GM12891 (cell line): ENCODE measurements at regions not wholly inside any gene's neighbourhood (a gene's known extent, or its start where the extent isn't known, plus 50 kb on each side); places are given as distances from the start of the nearest gene placed in this dataset.
A peak's percentile ranks its signal among the peaks of the same experiment; 100 is the strongest.

Experiments
- DNase-seq: peaks from one replicate; pipeline ENCODE4 v3.0.0; 2011; ENCODE audit warnings: low spot score; ENCODE audit not compliant: insufficient read length
- FAIRE-seq: peaks from 2 replicates; lab custom pipeline; 2011; peaks lifted over from hg19 to GRCh38; lab: Jason Lieb, UNC
- PAX5 ChIP-seq: IDR thresholded peaks from 2 replicates; pipeline ENCODE4 v1.6.1; 2011; ENCODE audit warnings: low read length, moderate library complexity, mild to moderate bottlenecking; ENCODE audit not compliant: insufficient read depth, severe bottlenecking
- POLR2A ChIP-seq: IDR thresholded peaks from 2 replicates; pipeline ENCODE4 v1.6.1; 2011; ENCODE audit warnings: low read depth, low read length, control low read depth
- POLR2AphosphoS5 ChIP-seq: IDR thresholded peaks from 2 replicates; pipeline ENCODE4 v1.6.1; 2011; ENCODE audit warnings: low read depth, low read length, control low read depth
- POU2F2 ChIP-seq: IDR thresholded peaks from 2 replicates; pipeline ENCODE4 v1.6.1; 2011; ENCODE audit warnings: low read depth, mild to moderate bottlenecking, control low read depth, low read length, moderate library complexity
- SPI1 ChIP-seq: IDR thresholded peaks from 2 replicates; pipeline ENCODE4 v1.6.1; 2011; ENCODE audit warnings: low read depth, low read length, control low read depth
- TAF1 ChIP-seq: IDR thresholded peaks from 2 replicates; pipeline ENCODE4 v1.6.1; 2011; ENCODE audit warnings: low read depth, low read length, control low read depth

GRCh38 chr7:112908086-112908485 lies 117.9 kb upstream of the TMEM168 start:
- DNase-seq = no peak
- TF ChIP-seq PAX5 (no peak), TAF1 (no peak), POLR2AphosphoS5 (no peak), POU2F2 (no peak), SPI1 (no peak), POLR2A (no peak)
- peak; percentile 16 for FAIRE-seq

GRCh38 chr7:112907658-112908057 lies 117.5 kb upstream of the TMEM168 start:
- DNase-seq (no peak), FAIRE-seq (no peak)
- no peak for TF ChIP-seq PAX5
- TF ChIP-seq POU2F2 = no peak
- TF ChIP-seq POLR2AphosphoS5 = no peak
- no peak for TF ChIP-seq TAF1
- TF ChIP-seq POLR2A = no peak
- TF ChIP-seq SPI1 = no peak

GRCh38 chr7:112905950-112906349 lies 115.8 kb upstream of the TMEM168 start:
- no peak for FAIRE-seq
- DNase-seq = no peak
- no peak for TF ChIP-seq PAX5
- no peak for TF ChIP-seq POLR2AphosphoS5
- no peak for TF ChIP-seq TAF1
- no peak for TF ChIP-seq POU2F2
- no peak for TF ChIP-seq SPI1
- TF ChIP-seq POLR2A = no peak

DNA sequence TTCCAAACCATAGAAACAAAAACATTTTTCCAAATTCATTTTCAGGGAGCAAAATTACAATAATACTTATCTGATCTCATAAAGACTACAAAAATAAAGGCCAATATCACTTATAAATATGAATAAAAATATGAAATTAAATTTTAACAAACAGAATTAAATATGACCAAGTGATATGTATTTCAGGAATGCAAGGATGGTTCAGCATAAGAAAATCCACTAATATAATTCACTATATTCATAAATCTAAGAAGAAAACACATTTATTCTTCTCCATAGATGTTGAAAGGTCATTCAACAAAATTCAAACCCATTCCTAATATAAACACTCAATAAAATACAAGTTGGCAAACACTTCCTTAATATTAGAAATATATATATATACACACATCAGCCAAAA lies 115.2 kb upstream of the TMEM168 start:
- no peak for FAIRE-seq
- TF ChIP-seq PAX5 (no peak), POU2F2 (no peak), SPI1 (no peak), POLR2A (no peak), TAF1 (no peak), POLR2AphosphoS5 (no peak)
- no peak for DNase-seq

GRCh38 chr7:112898432-112899290 lies 108.5 kb upstream of the TMEM168 start:
- FAIRE-seq = peak; percentile 91
- DNase-seq = peak; percentile 11
- TF ChIP-seq TAF1 (no peak), SPI1 (no peak), POLR2AphosphoS5 (no peak), PAX5 (no peak), POU2F2 (no peak), POLR2A (no peak)

- TF ChIP-seq PAX5 (no peak), POU2F2 (no peak), SPI1 (no peak), TAF1 (no peak), POLR2A (no peak), POLR2AphosphoS5 (no peak)
- DNase-seq = no peak
- FAIRE-seq = no peak
These were observed 107.7 kb upstream of the TMEM168 start for GRCh38 chr7:112897839-112898431.

DNA sequence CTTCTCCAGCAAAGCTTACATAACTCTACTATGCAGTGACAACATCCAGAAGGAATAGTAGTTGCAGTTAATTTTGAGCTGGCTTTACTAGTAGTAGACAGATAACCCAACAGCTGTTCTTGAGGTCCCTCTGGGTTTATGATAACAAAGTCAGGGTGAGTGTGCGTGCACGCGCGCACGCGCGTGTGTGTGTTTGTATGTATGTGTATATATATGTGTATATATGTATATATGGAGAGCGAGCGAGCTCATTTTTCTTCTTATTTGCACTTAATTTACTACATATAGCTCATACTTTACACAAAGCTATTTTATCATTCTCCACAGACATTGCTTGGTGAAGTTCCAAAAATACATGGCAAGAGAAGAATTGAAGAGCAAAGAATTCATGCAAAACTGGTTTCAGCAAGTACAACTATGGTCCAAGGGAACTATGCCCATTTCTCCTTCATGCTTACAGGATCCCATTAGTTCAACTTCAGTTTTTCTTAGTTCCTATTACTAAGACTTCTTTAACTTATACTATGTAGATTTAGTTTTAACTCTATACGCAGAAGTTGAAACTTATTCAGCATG lies 105.9 kb upstream of the TMEM168 start:
- FAIRE-seq = no peak
- no peak for DNase-seq
- TF ChIP-seq POLR2A (no peak), PAX5 (no peak), TAF1 (no peak), SPI1 (no peak), POU2F2 (no peak), POLR2AphosphoS5 (no peak)

DNA sequence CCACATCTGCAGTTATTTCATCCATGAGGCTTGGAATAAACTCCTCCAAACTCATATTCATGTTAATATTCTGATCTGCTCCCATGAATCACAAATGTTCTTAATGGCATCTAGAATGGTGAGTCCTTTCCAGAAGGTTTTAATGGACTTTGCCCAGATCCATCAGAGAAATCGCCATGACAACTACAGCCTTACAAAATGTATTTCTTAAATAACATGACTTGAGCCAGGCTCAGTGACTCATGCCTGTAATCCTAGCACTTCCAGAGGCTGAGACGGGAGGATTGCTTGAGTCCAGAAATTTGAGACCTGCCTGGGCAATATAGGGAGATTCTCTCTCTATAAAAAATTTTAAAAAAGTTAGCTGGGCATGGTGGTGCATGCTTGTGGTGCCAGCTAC lies 102.1 kb upstream of the TMEM168 start:
- no peak for DNase-seq

GRCh38 chr7:112891698-112892097 lies 101.5 kb upstream of the TMEM168 start:
- no peak for TF ChIP-seq PAX5
- TF ChIP-seq POLR2A = no peak
- TF ChIP-seq POLR2AphosphoS5 = no peak
- no peak for TF ChIP-seq POU2F2
- TF ChIP-seq SPI1 = no peak
- no peak for TF ChIP-seq TAF1
- no peak for FAIRE-seq
- DNase-seq = no peak

More for the DNA sequence above, 102.1 kb upstream of the TMEM168 start:
- FAIRE-seq = no peak
- no peak for TF ChIP-seq POLR2AphosphoS5
- no peak for TF ChIP-seq SPI1
- TF ChIP-seq TAF1 = no peak
- no peak for TF ChIP-seq POU2F2
- TF ChIP-seq POLR2A = no peak
- TF ChIP-seq PAX5 = no peak
